LoVo (cell line): ENCODE measurements at regions not wholly inside any gene's neighbourhood (a gene's known extent, or its start where the extent isn't known, plus 50 kb on each side); places are given as distances from the start of the nearest gene placed in this dataset.
"Not testable (repeated sequence)": the region's sequence is repeated elsewhere in the genome, so short reads cannot be mapped to it uniquely, and the experiment has no call there.

Experiments
- DNase-seq: peaks from one replicate; pipeline ENCODE4 v3.0.0-alpha.2; 2016; ENCODE audit warnings: low spot score

DNA sequence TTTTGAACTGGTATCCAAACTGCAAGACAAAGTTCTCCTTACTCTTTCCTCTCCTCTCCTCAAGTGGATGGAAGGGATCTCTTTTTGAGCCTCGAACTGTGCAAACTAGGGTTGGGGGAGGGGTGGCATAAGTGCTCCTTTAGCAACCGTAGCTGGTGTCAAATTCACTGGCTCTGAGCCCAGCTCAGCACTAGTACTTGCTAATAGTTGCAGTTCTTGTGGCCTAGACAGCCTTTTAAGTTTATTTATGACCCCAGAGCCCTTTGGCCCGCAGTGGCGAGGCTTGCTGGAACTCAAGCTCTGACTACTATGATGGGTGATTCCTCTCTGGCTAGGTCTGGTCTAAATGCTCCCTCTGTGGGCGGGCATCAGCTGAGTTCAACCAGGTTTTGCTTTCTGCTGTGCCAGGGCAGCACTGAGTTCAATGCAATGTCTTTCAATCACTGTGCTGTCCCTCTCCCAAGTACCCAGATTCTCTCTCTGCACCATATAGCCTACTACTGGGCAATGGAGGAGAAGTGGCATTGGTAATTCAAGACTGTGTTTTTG is 528.4 kb upstream of the SYT4 start:
- DNase-seq: no peak

DNA sequence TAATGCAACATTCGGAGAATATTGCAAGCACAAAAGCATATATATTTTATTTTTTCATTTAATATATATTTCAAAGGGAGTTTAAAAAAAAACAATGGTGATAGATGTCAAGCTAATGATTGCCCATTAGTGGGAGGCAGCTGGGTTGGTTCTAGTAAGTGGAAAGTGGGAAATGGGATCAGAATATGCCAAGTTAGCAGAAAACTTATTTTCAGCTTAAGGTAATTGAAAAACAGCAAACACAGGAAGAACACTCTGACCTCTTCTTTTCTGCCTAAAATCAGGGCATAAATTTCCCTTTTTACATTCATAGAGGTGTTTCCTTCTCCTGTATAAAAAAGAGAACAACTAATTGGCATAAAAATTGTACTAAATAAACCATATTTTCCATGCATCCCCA is 535.3 kb upstream of the SYT4 start:
- DNase-seq: no peak

DNA sequence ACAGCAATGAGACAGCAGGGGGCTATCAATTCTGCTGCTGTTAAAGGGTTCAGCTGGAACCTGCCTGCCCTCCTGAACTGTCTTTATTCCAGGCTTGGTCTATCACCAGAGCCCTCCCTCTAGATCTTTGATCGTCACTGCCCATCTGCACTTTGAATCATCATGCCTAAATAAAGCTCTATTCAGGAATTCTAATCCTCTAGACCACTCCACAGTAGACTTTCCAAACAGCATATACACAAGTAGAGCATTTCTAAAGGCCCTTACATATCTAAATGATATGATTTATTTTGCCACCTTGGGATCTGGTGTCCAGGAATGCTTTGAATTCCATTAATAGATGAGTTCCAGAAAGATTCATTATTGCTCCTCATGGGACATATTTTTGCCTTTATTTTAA is 542.1 kb upstream of the SYT4 start:
- no peak for DNase-seq

DNA sequence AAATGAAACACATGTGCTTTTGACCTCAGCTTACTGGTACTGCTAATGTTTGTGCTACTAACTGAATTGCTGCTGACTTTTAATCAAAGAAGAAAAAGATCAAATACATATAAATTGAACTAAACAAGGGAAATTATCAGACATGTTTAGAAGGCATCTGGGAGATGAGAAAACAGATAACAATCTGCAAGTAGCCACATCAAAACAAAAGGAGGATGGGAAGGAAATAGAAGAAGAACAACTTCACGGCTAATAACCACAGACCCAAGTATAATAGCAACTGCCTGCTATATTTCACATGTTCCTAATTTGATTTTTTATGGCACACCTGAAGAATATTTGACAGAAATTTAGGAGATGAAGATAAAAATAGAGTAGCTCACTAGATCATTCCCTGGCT is 542.6 kb upstream of the SYT4 start:
- DNase-seq: no peak

DNA sequence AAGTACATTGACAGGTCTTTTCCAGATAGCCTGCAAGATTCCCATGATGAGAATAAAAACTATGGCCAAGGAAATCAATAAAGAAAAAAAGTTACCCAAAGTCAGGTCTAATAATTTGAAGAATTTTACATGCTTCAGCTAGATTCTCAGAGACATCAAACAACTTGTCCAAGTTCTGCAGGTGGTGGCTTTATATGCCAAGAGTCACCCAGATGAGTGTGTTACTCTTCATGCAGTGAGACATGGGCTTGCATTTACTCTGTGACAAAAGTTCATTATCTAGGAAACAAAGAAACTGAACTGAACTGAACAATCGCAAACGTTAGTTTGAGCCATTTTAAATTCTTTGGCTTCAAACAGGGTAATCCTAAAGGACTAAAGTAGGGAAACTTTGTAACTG is 548.5 kb upstream of the SYT4 start:
- DNase-seq: no peak

DNA sequence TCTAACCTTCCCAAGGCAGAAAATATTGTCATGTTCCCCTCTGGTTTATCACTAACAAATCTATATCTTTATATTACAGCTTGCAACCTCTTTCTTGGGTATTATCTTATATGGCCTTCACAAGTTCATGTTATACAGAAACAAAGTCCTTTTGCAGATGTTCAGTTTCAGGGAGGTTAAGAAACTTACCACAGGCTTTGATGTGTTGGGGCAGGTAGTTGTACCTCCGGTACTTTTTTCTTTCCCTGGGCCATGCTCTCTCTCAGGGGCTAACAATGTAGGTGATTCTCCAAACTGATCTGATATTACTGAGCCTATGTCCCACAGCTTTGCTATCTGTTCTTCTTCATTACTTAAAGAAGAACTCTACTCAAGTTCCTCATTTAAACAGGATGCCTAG is 548.9 kb upstream of the SYT4 start:
- DNase-seq: no peak

DNA sequence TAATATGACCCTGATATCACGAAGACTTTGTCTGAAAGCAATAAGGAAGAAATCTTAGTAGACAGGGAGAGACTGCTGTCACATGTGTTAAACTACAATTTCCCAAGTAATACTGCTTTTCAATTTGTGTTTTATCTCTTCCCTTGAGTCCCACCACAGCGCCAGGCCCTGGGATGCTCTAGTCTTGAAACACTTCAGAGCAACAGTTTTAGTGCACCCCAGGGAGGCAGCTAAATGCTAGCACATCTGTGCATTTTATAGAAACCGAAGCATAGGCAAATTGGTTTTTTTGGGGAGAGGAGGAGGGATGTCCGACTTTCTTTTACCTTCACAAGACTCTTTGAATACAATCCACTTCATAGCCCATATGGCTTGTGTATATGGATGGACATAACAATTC is 550.0 kb upstream of the SYT4 start:
- no peak for DNase-seq

DNA sequence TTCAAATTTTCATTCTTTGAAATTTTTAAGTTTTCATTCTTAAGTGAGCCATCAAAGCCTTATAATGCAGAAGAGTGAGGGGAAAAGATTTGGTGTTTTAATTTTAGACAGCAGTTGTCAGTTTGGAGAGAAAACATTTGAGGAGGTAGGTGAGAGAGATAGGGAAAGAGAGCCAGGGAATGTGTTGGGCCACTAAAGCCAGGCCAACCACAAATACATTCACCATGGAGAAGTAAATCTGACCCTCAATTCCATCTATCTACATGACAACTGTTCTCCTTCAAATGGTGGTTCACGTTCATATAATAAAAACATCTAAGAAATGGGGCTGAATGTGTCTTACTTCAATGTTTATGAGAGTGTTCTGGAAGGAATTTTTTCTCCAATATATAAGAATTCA is 553.0 kb upstream of the SYT4 start:
- no peak for DNase-seq

DNA sequence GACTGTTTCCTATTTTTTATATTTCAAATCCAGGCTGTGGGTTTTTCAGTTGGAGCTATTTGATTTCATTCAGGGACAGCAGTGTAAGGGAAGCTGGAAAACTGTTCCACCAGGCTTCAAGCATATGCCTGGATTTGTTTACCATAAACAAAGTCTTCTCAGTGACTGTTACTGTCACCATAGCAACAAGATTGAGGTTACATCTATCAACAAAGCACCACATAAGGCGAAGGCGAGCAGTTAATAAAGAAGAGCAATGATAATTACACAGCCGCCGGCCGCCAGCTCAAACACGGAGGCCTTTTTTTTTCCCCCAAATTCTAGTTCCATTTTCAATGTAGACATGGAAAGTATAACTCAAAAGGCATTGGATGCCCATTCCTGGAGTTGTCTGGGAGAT is 553.7 kb upstream of the SYT4 start:
- DNase-seq: no peak

DNA sequence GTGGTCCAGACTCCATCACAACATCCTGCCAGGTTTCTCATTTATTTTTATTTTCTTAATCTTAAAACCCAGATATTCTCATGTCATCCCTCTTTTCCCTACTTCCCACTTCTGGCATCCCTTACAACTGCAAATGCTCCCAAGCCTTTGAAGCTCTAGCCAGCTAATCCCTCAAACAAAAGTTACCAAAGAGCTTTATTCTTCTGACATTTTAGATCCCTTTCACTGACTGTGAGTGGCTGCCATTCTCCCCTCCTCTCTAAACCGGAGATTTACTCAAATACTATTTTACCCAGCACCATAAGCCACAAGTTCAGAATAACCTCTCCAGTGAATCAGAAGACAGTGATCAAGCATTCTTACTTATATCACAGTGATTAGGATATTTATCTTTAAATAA is 569.0 kb upstream of the SYT4 start:
- DNase-seq: no peak

DNA sequence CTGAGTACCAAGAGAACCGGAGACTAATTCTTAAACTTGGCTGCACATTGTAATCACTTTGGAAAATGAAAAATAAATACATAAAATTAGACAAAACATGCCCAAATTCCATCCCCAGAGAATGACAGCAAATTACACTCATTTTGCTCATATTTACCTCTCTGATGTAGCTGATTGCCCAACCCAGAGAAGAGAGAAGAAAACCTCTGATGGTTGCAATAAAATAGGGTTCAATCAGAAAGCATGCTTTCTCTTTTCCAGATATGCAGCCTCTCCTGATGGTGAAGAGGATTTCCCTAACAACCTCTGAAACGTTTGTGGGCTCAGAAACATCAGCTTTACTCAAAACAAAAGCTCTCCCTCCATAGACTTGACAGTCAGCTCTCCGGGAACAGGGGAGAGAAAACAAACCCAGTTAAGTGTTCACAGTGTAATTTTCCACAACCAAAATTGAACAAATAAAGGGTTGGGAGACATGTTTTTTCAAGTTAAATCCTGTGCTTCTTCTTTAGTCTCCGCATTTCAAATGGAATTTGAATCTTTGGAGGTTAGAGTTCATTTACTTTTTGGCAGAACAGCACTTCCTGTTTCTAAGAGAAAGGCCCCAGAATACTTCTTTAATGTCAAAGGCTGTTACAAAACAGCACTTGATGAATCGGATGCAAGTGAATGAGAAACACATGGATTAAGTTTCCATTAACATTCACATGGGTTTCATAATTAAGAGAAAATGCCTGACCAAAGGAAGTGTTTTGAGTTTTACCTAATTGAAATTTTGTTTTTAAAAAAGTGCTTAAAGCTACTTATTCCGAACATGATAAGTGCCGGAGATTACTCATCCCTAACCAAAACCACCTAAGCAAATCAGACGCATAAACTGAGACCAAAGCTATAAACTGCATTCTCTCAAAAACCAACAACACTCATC is 570.1 kb upstream of the SYT4 start:
- DNase-seq: no peak

DNA sequence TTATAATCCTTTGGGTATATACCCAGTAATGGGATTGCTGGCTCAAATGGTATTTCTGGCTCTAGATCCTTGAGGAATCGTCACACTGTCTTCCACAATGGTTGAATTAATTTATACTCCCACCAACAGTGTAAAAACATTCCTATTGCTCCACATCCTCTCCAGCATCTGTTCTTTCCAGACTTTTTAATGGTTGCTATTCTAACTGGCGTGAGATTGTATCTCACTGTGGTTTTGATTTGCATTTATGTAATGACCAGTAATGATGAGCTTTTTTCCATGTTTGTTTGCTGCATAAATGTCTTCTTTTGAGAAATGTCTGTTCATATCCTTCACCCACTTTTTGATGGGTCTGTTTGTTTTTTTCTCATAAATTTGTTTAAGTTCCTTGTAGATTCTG is 572.5 kb upstream of the SYT4 start:
- DNase-seq: not testable (repeated sequence)

DNA sequence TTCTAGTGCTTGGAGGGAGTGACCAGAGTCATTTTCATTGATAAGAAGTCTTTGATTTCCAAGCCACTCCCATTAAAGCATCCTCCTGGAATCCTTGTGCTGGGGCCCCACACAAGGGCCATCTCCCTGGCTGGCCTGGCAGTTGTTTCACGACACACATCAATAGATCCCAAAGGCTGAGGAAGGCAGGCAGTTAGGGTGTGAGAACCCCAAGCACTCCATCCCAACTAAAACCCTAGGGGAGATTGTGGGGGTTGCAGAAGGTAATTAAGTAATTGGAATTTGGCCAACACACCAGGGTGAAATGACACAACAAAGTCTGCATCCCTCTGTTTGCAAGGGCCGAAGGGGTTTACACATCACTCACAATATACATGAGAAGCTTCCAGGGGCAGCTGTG is 578.1 kb upstream of the SYT4 start:
- no peak for DNase-seq

DNA sequence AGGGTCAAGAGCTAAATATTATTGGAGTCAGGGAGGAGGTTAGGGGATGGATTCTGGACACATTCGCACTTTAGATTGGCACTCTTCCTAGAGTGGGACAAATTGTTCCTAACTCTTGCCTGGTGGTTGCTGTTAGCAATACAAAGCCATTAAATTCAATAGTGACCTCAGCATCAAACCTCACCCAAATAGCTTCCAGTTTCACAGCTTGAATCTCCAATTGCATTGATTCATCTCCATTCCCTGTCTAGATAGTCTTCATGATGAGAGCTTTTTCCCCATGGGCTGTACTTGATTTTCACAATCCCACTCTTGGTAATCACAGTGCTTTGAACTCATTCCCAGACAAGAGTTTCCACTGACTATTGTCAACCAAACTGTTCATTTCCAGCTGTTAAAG is 585.9 kb upstream of the SYT4 start:
- no peak for DNase-seq

DNA sequence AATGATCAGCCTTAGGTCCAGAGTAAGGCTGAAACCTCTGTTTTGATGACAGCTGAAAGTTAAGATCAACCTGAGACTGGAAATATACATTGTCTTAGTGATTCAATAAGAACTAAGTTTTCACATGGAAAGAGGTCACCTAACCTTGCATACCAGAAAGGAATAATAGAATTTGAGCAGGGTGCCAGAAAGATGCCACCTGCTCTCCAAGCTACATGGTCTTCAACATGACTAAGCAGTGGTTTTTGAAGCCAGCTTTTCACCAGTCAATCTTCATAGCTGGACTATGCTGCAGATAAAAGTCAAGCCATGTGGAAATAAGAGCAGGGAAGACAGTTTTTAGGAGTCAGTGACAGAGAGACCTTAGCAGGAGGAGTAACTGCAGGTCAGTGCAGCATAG is 589.4 kb upstream of the SYT4 start:
- no peak for DNase-seq

DNA sequence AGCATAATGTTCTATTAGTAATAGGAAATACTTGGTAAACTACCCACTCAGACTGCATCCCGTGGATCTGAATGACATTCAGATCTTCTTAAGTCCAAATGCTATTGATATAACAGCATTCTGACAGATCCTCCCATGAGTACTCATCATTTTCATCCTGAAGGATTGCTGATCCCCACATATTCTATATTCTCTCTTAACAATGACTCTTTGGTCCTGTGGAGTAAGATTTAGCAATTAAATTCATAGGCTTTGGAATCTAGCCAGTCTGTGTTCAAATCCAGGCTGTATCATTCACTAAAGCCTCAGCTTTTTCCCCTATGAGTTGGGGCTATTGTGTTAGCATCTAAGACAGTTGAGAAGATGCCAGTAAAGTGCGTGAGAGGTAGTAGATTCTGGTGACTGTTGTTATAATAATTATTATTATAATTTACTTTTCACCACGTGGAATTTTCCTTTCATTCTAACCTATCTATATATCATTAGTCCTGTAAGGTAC is 591.3 kb upstream of the SYT4 start:
- no peak for DNase-seq

DNA sequence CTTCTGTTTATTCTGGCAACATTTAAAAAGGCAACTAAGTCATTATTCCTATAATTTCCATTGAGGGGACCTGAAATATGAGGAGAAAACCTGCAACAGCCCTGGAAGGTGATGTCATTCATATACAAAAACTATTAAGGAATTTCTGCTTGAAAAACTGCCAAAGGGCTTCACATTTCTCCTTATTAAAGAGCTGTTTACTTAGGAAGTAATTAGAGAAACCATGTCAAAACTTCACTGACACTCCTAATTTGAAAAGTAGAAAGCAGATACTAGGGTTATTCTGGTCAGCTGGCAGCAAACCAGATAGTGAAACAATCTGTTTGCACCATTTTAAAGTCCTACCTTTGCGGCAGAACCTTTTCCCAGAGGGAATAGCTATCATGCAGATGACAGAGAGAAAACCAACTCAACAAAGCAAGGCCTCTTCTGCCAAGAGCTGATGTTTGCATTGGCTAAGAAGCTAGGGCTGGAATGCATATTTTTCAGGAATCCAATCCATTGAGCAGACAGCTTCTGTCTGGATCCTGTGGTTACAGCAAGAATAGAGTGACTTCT is 592.2 kb upstream of the SYT4 start:
- no peak for DNase-seq

DNA sequence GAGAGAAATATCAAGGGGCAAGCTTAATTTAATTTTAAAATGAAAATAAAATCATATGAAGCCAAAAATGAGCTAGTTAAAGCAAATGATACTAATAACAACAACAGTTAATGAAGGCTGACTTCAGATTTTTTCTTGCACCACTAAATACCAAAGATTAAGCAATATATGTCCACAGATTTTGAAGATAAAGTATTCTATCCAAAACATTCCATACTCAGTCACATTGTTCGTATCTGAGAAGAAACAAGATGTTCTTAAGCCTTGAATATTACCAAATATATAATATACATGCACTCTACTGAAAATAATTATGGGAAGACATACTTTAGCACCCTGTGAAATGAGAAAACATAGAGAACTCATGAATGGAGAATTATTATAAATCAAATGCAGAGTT is 593.3 kb upstream of the SYT4 start:
- DNase-seq: no peak

DNA sequence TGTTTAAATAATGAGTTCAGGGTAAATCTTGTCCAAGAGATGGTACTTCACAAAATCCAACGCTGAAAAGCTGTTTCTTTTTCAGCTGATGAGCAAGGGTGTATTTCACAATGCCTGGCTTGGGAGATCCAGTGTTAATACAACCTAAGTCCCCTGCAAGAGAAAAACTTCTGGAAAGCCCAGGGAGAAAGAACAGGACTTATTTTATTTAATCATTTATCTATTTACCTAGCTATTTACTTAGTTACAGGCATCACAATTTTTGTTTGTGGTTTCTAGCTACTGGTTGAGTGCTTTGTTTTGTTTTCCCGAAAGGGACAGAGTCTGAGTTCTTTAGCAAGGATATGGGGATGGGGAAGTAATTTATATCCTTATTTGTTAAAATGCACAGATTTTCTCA is 598.2 kb upstream of the SYT4 start:
- DNase-seq: no peak

DNA sequence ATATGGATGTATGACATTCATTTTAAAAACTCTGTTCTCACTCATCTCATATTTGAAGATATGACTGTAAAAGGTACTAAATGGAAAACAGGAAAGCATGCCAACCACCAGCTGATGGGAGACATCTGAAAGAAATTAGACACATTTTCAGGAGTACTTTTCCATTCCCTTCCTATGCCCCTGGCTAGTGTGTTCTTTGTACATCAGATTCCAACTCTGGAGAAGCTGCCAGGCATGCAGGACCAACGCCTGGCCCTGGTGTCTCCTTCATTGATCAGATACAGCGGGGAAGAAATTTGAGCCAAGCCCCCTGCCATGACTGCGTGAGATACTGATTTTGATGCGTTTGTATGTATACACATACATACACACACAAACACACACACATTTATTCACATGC is 599.0 kb upstream of the SYT4 start:
- no peak for DNase-seq

DNA sequence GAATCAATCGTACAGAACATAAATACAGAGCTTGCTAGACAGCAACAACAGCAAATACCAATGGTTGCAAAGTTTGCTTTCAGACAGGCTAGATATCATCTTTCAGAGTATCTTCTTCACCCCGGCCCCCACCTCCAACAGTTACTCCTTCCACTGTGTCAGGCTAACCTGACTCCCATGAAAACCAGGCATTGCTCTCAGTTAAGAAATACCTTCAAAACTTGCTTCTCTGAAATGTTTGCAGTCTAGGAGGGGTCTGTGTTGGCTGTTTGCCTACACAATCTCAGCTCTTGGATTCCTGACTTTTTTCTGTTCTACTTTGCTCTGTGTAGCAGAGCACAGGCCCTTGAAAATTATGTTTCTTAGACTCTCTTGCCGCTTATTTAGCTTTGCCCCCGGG is 599.5 kb upstream of the SYT4 start:
- no peak for DNase-seq

DNA sequence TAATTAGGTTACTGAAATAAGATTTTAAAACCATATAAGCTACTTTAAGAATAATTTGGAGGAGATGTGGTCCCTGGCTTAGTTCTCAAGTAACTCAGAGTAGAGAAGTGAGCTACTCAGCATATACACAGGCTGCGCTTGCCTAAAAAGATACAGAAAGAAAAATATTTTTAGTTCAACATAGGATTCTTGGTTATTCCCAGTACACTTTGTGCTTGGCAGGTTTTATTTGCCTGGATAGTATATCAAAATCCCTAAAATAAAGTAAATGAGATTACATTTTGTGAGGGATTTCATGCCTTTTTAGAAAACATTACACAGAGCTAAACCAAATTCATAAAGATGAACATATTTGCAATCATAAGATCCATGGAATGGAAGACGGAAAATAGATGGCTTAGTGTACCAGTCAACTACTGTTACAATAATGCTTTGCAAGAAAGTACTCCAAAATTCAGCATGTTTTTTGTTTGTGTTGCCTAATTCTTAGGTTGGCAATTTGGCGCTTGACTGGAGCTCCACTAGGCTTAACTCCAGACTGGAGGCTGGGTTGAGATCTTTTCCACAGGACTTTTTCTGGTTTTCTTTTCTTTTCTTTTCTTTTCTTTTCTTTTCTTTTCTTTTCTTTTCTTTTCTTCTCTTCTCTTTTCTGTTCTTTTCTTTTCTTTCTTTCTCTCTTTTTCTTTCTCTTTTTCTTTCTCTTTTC is 600.5 kb upstream of the SYT4 start:
- no peak for DNase-seq

DNA sequence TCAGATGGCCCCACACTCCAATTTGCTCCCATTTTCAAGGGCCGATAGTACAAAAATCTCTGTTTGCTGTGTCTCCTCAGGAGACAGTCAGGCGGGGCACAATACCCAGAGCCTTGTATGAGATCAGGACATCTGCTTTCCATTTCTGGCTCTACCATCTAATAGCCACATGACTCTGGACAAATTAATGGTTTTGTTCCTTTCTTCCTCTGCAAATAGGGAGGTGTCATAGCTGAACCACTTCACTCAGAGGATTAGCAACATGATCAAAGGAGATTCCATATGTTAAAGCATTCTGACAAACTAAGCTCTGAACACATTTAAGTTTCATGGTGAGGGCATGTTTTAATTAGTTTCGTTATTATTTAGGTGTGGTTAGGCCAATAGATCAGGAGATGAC is 602.1 kb upstream of the SYT4 start:
- DNase-seq: no peak
